ENCODE measurements at regions not wholly inside any gene's neighbourhood (a gene's known extent, or its start where the extent isn't known, plus 50 kb on each side); places are given as distances from the start of the nearest gene placed in this dataset.

DNA sequence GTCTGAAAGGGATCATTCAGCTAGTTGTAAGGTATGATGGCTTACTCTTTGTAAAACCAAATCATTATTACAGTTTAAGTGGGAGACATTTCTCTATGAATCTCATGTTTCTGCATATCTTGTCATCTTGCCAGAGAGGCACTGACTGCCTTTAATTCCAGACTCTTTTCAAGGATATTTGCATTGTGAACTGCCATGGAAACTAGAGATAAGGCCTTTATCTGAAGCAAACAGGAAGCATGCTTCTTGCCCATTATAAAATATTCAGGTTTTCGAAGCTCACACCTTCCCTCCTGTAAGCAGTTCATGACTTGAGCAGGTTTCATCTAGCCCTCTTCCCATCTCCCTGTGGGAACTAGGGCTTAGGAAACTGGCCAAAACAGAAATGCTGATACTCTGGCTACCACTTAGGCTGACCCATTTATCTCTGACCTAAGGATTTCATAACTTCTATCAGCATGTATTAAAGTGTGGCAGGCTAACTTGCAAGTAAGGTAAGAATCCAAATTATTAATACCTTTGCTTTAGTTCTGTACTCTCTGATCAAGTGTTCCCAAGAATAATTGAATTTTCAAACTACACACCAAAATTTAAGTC lies 326.6 kb upstream of the ALCAM start:
- TF ChIP-seq, protein P1, sequence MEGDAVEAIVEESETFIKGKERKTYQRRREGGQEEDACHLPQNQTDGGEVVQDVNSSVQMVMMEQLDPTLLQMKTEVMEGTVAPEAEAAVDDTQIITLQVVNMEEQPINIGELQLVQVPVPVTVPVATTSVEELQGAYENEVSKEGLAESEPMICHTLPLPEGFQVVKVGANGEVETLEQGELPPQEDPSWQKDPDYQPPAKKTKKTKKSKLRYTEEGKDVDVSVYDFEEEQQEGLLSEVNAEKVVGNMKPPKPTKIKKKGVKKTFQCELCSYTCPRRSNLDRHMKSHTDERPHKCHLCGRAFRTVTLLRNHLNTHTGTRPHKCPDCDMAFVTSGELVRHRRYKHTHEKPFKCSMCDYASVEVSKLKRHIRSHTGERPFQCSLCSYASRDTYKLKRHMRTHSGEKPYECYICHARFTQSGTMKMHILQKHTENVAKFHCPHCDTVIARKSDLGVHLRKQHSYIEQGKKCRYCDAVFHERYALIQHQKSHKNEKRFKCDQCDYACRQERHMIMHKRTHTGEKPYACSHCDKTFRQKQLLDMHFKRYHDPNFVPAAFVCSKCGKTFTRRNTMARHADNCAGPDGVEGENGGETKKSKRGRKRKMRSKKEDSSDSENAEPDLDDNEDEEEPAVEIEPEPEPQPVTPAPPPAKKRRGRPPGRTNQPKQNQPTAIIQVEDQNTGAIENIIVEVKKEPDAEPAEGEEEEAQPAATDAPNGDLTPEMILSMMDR (conservative IDR thresholded peaks at IDR 0.05; ENCODE audit: low read depth, low read length) = no peak
- DNase-seq (ENCODE audit: low read depth) = peak; percentile 72
- no peak overlapping the region for H3K4me3 ChIP-seq (ENCODE audit: low read depth, low read length)

DNA sequence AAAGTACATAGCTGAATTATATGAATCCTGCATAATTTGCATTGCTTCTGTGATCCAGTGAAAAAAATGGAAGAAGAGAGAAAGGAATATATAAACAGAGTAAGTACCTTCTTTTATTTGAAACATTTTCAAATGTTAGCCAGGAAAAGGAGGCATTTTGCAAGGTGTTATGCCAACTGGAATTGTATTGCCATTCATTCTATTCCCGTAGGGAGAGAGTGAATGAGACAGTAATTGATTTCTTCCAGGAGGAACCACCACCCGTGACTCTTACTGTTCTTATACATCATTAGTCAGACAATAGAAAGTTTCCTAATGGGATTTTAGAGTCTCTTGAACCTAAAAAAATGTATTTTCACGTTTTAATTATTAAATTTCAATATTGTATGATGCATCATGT lies 324.1 kb upstream of the ALCAM start:
- TF ChIP-seq, protein P1 (conservative IDR thresholded peaks at IDR 0.05; ENCODE audit: low read depth, low read length) = no peak
- no peak for DNase-seq (ENCODE audit: low read depth)
- no peak overlapping the region for H3K4me3 ChIP-seq (ENCODE audit: low read depth, low read length)

DNA sequence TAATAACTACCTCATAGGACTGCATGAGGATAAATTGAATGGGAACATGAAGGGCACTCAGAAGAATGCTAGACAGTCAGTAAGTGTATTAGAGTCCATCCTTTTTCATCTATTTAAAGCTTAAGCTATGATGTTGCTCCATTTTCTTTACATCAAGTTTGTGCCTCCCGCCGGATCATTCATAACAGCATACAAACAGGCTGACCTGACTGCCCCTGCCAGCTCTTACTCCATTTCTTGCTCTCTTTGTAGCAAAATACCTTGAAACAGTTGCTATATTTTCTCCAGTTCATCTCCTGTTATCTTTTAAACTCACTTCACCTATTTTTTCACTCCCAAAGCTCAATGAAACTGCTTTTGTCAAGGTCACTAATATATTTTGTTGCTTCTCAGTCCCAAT lies 315.6 kb upstream of the ALCAM start:
- no peak overlapping the region for H3K4me3 ChIP-seq (ENCODE audit: low read depth, low read length)
- no peak for DNase-seq (ENCODE audit: low read depth)
- TF ChIP-seq, protein P1 (conservative IDR thresholded peaks at IDR 0.05; ENCODE audit: low read depth, low read length) = no peak

DNA sequence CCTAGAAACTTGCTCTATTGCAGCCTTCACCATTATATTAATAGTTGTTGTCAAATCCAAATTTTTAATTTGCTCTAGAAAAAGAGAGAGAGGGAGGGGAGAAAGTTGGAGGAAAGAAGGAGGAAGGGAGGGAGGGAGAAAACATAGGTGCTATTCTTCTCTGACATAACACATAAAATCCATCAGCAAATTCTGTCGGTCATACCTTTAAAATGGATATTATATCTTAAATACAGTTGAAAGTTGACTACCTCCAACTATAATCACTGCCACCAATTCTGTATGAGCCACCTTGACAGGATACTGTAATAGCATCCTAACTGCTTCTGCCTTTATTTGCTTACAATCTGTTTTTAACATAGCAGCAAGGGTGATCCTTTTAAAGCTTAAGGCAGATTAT lies 314.7 kb upstream of the ALCAM start:
- no peak for DNase-seq (ENCODE audit: low read depth)
- no peak overlapping the region for H3K4me3 ChIP-seq (ENCODE audit: low read depth, low read length)
- TF ChIP-seq, protein P1 (conservative IDR thresholded peaks at IDR 0.05; ENCODE audit: low read depth, low read length) = no peak

DNA sequence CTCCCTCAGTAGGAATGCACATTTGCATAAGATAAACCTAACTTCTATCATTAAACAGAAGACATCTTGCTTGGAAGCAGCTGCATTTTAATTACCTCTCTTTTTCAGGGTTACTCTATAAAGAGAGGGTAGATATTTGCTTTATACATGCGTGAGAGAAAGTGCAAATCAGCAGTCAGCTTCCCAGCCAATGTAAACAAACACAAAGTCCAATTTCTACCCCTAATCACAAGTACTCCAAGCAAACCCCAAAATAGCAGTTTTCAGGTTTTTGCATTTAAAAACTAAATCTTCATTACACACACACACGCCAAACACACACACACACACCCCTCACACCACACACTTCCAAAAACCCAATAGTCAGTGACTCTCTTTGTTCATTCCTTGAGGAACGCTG lies 303.9 kb upstream of the ALCAM start:
- no peak for DNase-seq (ENCODE audit: low read depth)
- TF ChIP-seq, protein P1 (conservative IDR thresholded peaks at IDR 0.05; ENCODE audit: low read depth, low read length) = no peak
- no peak overlapping the region for H3K4me3 ChIP-seq (ENCODE audit: low read depth, low read length)

DNA sequence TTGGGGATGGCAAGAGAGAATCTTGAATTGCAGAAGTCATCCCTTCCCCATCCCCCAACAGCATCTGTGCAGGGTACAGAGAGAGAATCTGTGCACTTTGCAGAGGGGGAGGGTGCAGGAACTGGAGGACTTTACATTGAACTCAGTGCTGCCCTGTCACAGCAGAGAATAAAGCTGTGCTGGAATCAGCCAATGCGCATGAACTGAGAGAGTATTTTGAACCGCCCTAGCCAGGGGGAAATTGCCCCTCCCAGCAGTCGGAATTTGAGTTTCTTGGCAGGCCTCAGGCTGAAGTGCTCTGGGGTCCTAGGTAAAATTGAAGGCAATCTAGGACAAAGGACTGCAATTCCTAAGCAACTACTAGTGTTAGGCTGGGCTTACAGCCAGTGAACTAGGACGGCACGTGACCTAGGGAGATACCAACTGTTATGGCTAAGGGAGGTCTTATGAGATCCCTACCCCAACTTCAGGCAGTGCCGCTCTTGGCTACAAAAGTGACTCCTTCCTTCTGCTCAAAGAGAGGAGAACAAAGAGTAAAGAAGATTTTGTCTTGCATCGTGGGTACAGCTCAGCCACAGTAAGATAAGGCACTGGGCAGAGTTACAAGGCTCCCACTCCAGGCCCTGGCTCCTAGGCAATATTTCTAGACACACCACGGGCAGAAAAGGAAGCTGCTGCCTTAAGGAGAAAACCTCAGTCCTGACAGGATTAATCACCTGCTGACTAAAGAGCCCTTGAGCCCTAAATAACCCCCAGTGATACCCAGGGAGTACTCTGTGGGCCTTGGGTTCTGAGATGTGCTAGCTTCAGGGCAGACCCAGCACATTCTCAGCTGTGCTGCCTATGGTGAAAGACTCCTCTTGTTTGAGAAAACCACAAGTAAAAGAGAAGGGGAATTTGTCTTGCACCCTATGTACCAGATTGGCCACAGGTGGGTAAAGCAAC lies 300.5 kb upstream of the ALCAM start:
- peak; percentile 20 for DNase-seq (ENCODE audit: low read depth)
- TF ChIP-seq, protein P1 (conservative IDR thresholded peaks at IDR 0.05; ENCODE audit: low read depth, low read length) = no peak
- no peak overlapping the region for H3K4me3 ChIP-seq (ENCODE audit: low read depth, low read length)
